Small intestine (tissue), 7 donors: ENCODE measurements at regions not wholly inside any gene's neighbourhood (a gene's known extent, or its start where the extent isn't known, plus 50 kb on each side); places are given as distances from the start of the nearest gene placed in this dataset.

ENCODE experiments used
- DNase-seq, 2 donors: peaks; one replicate each; pipeline versions ENCODE4 v3.0.0 to v3.0.0-alpha.2; 2013
- FAIRE-seq: peaks from 2 replicates; lab custom pipeline; 2012; peaks lifted over from hg19 to GRCh38; lab: Jason Lieb, UNC
- H3K27ac ChIP-seq, 3 donors: one replicate each; pipeline ENCODE4 v1.5.1; 2013; ENCODE audit warnings: low read length in 2 of 3, mild to moderate bottlenecking in 2 of 3, control low read depth in 1 of 3, inconsistent platforms in 1 of 3, low read depth in 1 of 3, moderate library complexity in 1 of 3
- H3K27me3 ChIP-seq, 3 donors: one replicate each; pipeline ENCODE4 v1.6.1; 2013; ENCODE audit warnings: low read length in 3 of 3, inconsistent platforms in 1 of 3; ENCODE audit not compliant: control insufficient read depth in 3 of 3, insufficient read depth in 3 of 3
- H3K36me3 ChIP-seq, 3 donors: one replicate each; pipeline ENCODE4 v1.6.1; 2013; ENCODE audit warnings: low read length in 3 of 3, inconsistent platforms in 1 of 3, low read depth in 1 of 3, mild to moderate bottlenecking in 1 of 3, moderate library complexity in 1 of 3; ENCODE audit not compliant: control insufficient read depth in 3 of 3, insufficient read depth in 2 of 3
- H3K4me1 ChIP-seq, 3 donors: one replicate each; pipeline ENCODE4 v1.6.1; 2013; ENCODE audit warnings: low read length in 2 of 3, inconsistent platforms in 1 of 3, low read depth in 1 of 3, mild to moderate bottlenecking in 1 of 3, moderate library complexity in 1 of 3; ENCODE audit not compliant: control insufficient read depth in 3 of 3, insufficient read depth in 2 of 3
- H3K4me3 ChIP-seq, 3 donors: one replicate each; pipeline ENCODE4 v1.5.1; 2013; ENCODE audit warnings: low read length in 3 of 3, control low read depth in 1 of 3, inconsistent platforms in 1 of 3, low read depth in 1 of 3, mild to moderate bottlenecking in 1 of 3, moderate library complexity in 1 of 3
- H3K9me3 ChIP-seq, 2 donors: one replicate each; pipeline ENCODE4 v1.6.1; 2013; ENCODE audit warnings: low read depth in 1 of 2, low read length in 1 of 2; ENCODE audit not compliant: control insufficient read depth in 2 of 2, insufficient read depth in 1 of 2
- WGBS, 3 donors: extraction: QIAGEN DNeasy Blood & Tissue Kit; methylation state at CpG; one replicate each; pipeline ENCODE4 v1.1.7; 2013; 5-methylcytosine and 5-hydroxymethylcytosine counted together
- donor health status: healthy with polysubstance abuse.
- donor health status: control.
- donor health status: control.
- donor health status: Bipolar disorder and iron deficiency.
- donor health status: healthy.

DNA sequence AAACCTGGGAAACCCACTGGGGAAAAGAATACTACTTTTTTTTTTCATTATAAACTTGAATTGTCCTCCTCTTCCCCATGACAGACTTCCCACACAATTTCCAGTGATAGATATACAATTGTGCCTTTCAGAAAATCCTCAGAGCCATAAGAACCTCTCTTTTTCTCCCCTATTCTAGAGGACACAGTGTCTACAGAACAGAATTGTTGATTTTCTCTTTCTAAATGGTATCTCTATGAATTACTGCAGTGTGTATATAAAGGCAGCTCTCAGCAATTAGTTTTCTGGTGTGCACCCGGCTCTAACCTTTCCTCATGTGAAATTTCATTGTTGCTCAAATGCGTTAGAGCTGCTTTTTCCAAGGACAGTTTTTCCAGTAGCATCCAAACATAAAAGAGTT, 430.1 kb downstream of the TUSC7 start:
- 69 to 91% (median 89%) methylated on average over 2 of the region's 2 CpGs for WGBS, 3 donors
- no peak for FAIRE-seq
- no peak overlapping the region for H3K27ac ChIP-seq

DNA sequence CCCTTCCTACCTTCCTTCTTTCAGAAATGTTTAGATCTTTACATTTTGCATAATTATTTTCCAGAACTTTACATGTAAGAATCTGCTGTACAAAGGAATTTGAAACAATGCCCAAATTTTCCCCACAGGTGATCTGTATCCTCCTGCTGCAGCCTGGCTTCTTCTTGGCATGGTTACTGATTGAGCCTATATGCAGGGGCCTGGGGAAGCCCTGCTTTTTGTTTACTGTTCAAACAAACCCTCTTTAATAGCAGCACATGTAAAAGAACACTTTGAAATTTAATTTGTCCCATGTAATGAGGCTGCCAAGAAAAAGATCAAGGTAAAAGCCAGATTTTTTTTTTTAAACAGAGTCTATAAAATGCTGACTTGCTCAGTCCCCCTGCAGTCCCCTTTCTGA, 432.2 kb downstream of the TUSC7 start:
- Histone ChIP-seq H3K4me1 (peaks cover 0 to 9% (median 0%) of the 10 kb centered on the region in 3 donors), H3K9me3 (no peaks in the 10 kb centered on the region), H3K4me3 (no peak overlapping the region), H3K27ac (no peak overlapping the region), H3K27me3 (no peaks in the 10 kb centered on the region), H3K36me3 (no peaks in the 10 kb centered on the region)
- FAIRE-seq (no peak), DNase-seq (no peak)

More for the DNA sequence above, 430.1 kb downstream of the TUSC7 start:
- Histone ChIP-seq H3K4me1 (peaks cover 0 to 9% (median 0%) of the 10 kb centered on the region in 3 donors), H3K9me3 (no peaks in the 10 kb centered on the region), H3K36me3 (no peaks in the 10 kb centered on the region), H3K4me3 (no peak overlapping the region), H3K27me3 (no peaks in the 10 kb centered on the region)
- no peak for DNase-seq

DNA sequence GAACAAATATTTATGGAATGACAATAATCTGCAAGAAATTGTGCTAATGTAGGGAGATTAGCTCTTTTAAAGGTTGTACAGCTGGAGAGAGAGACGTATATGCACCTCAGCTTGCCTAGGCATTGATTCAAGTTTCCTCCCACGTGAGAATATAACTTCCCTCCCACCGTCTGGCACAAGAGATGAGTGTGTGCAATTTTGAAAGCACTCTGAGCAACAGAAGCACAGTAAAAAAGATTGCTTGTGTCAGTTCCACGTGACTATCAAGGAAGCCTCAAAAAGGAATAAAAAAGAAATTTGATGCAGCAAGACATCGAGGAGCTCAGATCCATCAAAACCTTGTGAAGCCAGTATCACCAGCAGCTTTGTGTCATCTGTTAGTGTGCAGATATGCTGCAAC, 435.3 kb downstream of the TUSC7 start:
- Histone ChIP-seq H3K27me3 (no peaks in the 10 kb centered on the region), H3K4me3 (no peak overlapping the region), H3K4me1 (no peaks in the 10 kb centered on the region), H3K9me3 (no peaks in the 10 kb centered on the region), H3K36me3 (no peaks in the 10 kb centered on the region), H3K27ac (no peak overlapping the region)
- DNase-seq, result no peak
- 46 to 67% (median 49%) methylated on average over 5 of the region's 5 CpGs for WGBS, 3 donors
- FAIRE-seq, result no peak

DNA sequence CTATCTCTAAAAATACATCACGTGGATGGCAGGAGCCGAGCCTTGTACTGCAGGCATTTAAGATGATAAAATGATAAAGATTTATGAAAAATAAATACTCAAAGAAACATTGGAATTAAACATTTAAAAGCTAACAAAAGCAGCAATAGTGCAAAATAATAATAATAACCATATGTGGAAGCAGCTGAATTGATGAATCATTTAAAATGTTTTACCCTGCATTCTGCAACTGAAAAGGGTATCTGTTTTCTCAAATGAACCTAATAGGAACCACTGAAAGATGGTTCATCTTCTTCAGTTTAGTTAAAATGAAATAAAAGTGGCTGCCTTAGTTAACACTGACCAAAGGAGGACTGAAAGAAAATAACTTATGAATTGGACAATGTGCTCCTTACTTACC, 436.1 kb downstream of the TUSC7 start:
- 31 to 70% (median 49%) methylated on average over 2 of the region's 2 CpGs for WGBS, 3 donors
- Histone ChIP-seq H3K4me3 (no peak overlapping the region), H3K27me3 (no peaks in the 10 kb centered on the region), H3K36me3 (no peaks in the 10 kb centered on the region), H3K4me1 (no peaks in the 10 kb centered on the region), H3K9me3 (no peaks in the 10 kb centered on the region), H3K27ac (no peak overlapping the region)
- no peak for FAIRE-seq
- DNase-seq, result no peak

DNA sequence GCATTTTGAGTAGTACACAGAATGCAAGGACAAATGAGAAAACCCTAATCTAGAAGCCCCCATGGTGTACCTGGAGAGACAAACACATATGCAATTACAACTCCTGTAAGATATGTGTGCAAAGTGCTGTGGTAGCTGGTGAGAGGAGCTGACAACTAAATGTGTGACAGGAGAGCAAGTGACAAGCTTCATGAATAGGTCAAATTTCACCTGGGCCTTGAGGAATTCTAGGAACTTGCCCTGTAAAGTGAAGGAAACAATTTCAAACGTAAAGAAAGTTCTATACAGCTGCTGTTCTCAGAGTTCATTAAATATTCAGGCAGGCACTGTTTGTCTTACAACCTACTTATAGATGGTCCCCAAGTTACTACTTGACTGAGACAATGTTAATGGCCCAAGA, 437.0 kb downstream of the TUSC7 start:
- WGBS, 3 donors, result 25 to 59% (median 50%) methylated on average over 1 of the region's 1 CpG
- Histone ChIP-seq H3K27me3 (no peaks in the 10 kb centered on the region), H3K9me3 (no peaks in the 10 kb centered on the region), H3K4me1 (no peaks in the 10 kb centered on the region), H3K4me3 (no peak overlapping the region), H3K36me3 (no peaks in the 10 kb centered on the region), H3K27ac (no peak overlapping the region)
- no peak for FAIRE-seq
- no peak for DNase-seq

DNA sequence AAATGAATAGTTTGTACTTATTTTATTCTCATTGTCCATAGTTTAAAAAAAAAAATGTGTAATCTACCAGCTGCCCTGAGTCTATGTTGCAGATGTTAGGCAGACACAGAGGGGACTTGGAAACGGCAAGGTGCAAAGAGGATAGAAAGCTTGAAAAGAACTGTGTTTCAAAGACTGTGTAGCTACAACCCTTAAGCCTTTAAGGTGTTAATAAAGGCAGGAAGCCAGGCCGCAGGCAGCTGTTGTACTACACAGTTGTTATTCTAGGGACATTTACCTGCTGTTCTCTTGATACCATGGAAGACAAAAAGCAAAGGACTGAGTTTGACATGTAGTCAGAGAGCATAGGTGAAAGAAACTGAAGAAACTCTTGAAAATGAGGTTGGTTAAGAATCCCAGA, 440.0 kb downstream of the TUSC7 start:
- Histone ChIP-seq H3K4me1 (no peaks in the 10 kb centered on the region), H3K27ac (no peak overlapping the region), H3K9me3 (no peaks in the 10 kb centered on the region), H3K36me3 (no peaks in the 10 kb centered on the region), H3K27me3 (no peaks in the 10 kb centered on the region), H3K4me3 (no peak overlapping the region)
- DNase-seq, result no peak
- no peak for FAIRE-seq
- WGBS, 3 donors, result 76 to 82% (median 77%) methylated on average over 2 of the region's 2 CpGs

DNA sequence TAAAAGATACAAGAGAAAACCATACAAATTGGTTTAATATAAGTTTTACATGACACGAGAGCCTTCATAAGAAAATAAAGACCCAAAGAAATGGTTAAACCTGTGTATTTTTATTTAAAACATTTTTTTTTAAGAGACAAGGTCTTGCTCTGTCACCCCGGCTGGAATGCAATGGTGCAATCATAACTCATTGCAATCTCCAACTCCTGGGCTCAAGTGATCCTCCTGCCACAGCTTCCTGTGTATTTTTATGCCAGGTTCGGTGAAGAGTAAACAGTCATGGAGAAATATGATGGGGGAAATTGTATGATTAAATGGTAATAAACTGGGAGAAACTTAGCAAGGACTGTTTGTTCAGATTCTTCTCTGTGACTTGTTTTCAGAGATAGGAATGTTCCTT, 441.0 kb downstream of the TUSC7 start:
- no peaks in the 10 kb centered on the region for H3K36me3 ChIP-seq
- DNase-seq, result no peak
- WGBS, 3 donors, result 73 to 77% (median 74%) methylated on average over 3 of the region's 3 CpGs
- H3K9me3 ChIP-seq, result no peaks in the 10 kb centered on the region
- no peak overlapping the region for H3K27ac ChIP-seq
- H3K4me3 ChIP-seq, result no peak overlapping the region
- no peaks in the 10 kb centered on the region for H3K27me3 ChIP-seq
- no peak for FAIRE-seq
- no peaks in the 10 kb centered on the region for H3K4me1 ChIP-seq

DNA sequence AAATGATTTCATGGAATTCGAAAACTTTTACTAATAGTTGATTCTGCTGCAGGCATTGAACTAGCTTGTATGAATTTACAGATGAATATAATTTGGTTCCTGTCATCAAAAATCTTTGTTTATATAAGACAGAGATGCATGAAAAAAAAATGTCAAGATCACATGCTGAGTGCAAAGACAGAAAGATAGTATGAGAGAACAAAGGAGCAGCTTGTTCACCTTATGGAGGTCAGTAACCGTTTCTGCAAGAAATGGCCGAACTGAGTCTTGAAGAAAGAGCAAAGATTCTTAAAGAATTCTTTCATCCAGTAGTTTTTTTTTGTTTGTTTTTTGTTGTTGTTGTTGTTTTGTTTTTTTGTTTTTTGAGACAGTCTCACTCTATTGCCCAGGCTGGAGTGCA, 450.6 kb downstream of the TUSC7 start:
- FAIRE-seq (no peak), DNase-seq (no peak)
- H3K9me3 ChIP-seq, result no peaks in the 10 kb centered on the region
- no peak overlapping the region for H3K27ac ChIP-seq
- H3K27me3 ChIP-seq, result no peaks in the 10 kb centered on the region
- H3K36me3 ChIP-seq, result no peaks in the 10 kb centered on the region
- 57 to 80% (median 66%) methylated on average over 3 of the region's 3 CpGs for WGBS, 3 donors
- no peak overlapping the region for H3K4me3 ChIP-seq
- no peaks in the 10 kb centered on the region for H3K4me1 ChIP-seq

DNA sequence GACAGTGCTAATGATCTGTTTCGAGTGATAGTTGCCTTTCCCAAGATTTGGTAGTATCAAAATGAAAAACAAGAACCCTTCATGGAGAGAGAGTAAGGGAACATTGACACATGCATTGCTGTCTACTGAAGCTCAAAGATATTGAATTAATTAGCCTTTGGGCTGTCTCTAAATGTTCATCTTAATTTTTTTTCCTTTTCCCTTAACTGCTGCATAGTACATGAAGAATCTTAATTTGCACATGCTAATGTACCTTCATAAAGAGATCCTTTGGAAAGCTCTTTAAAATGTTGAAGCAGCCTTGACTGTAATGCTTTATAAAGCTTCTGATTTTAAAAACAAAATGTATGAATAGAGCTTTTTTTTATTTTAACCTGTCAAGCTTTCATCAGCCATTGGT, 452.2 kb downstream of the TUSC7 start:
- Histone ChIP-seq H3K4me3 (no peak overlapping the region), H3K9me3 (no peaks in the 10 kb centered on the region), H3K36me3 (no peaks in the 10 kb centered on the region), H3K27ac (no peak overlapping the region), H3K27me3 (no peaks in the 10 kb centered on the region), H3K4me1 (no peaks in the 10 kb centered on the region)
- FAIRE-seq (no peak), DNase-seq (no peak)
- 47 to 93% (median 93%) methylated on average over 1 of the region's 1 CpG for WGBS, 3 donors
